Endothelial cell of umbilical vein (primary cell): ENCODE measurements at regions not wholly inside any gene's neighbourhood (a gene's known extent, or its start where the extent isn't known, plus 50 kb on each side); places are given as distances from the start of the nearest gene placed in this dataset.

Source experiments
- BruUV-seq: library from RNA; stranded (reverse); fragments of 400-500 nt; replicated peaks from 2 replicates; lab custom pipeline; 2021; lab: Mats Ljungman, UMichigan
- CTCF ChIA-PET: fragments of 300-600, 350-600 bp; sonication (Branson Sonifier 250); formaldehyde crosslinking; loops from one replicate; lab custom pipeline; 2021; ENCODE audit warnings: antibody characterized with exemption, inconsistent platforms; lab: Charles Lee
- POLR2A ChIA-PET: fragments of 300-600, 350-600 bp; sonication (Branson Sonifier 250); formaldehyde crosslinking; loops from one replicate; lab custom pipeline; 2021; ENCODE audit warnings: antibody characterized with exemption, inconsistent platforms; lab: Charles Lee
- DNase-seq: peaks from one replicate; pipeline ENCODE4 v3.0.0-alpha.2; 2011; ENCODE audit warnings: low read depth, low spot score
- FAIRE-seq: peaks from 2 replicates; lab custom pipeline; 2011; peaks lifted over from hg19 to GRCh38; lab: Jason Lieb, UNC
- H2AFZ ChIP-seq: 2 replicates; pipeline ENCODE4 v1.6.0; 2012; ENCODE audit warnings: low read depth, low read length, control low read depth, inconsistent platforms
- H3K27ac ChIP-seq: 2 replicates; pipeline ENCODE4 v1.5.1; 2011; ENCODE audit warnings: low read depth, mild to moderate bottlenecking, control low read depth, low read length, moderate library complexity; ENCODE audit not compliant: insufficient read depth
- H3K27me3 ChIP-seq, 2 experiments: 2 replicates each; pipeline versions ENCODE4 v1.6.0 to v1.6.1; 2011; ENCODE audit warnings: low read length in 2 of 2, mixed read lengths in 1 of 2; ENCODE audit not compliant: control insufficient read depth in 2 of 2, insufficient read depth in 2 of 2
- H3K36me3 ChIP-seq, 2 experiments: 2 replicates in 1 of 2; 3 replicates in 1 of 2; pipeline ENCODE4 v1.5.1; 2011; ENCODE audit warnings: low read length in 2 of 2, mild to moderate bottlenecking in 1 of 2, moderate library complexity in 1 of 2; ENCODE audit not compliant: control insufficient read depth in 2 of 2, insufficient read depth in 2 of 2; ENCODE audit errors: extremely low read depth in 1 of 2
- H3K4me1 ChIP-seq: 3 replicates; pipeline ENCODE4 v1.5.1; 2011; ENCODE audit warnings: mild to moderate bottlenecking, low read length; ENCODE audit not compliant: control insufficient read depth, insufficient read depth; ENCODE audit errors: extremely low read depth
- H3K4me2 ChIP-seq: 2 replicates; pipeline ENCODE4 v1.6.1; 2011; ENCODE audit warnings: low read length, control low read depth, mixed read lengths; ENCODE audit not compliant: insufficient read depth
- H3K4me3 ChIP-seq, 3 experiments: fragments of 200-600 bp in 1 of 3; sonication (generic), shearing (Covaris generic) in 1 of 3; replicated peaks in 1 of 3; 2 replicates each; pipeline ENCODE4 v1.5.1; 2011 to 2016; ENCODE audit warnings: control low read depth in 3 of 3, low read length in 3 of 3, mild to moderate bottlenecking in 2 of 3, inconsistent platforms in 1 of 3, low read depth in 1 of 3, moderate library complexity in 1 of 3; ENCODE audit not compliant: insufficient read depth in 1 of 3
- H3K79me2 ChIP-seq: 2 replicates; pipeline ENCODE4 v1.6.0; 2012; ENCODE audit warnings: low read length, inconsistent platforms; ENCODE audit not compliant: control insufficient read depth, insufficient read depth
- H3K9ac ChIP-seq: replicated peaks from 2 replicates; pipeline ENCODE3; 2011; ENCODE audit warnings: low read length, control low read depth; ENCODE audit not compliant: insufficient read depth; ENCODE audit errors: extremely low read depth
- H3K9me1 ChIP-seq: replicated peaks from 3 replicates; pipeline ENCODE4 v1.6.0; 2011; ENCODE audit warnings: mild to moderate bottlenecking, low read length; ENCODE audit not compliant: control insufficient read depth, insufficient read depth; ENCODE audit errors: extremely low read depth
- H3K9me3 ChIP-seq: replicated peaks from 2 replicates; pipeline ENCODE4 v1.5.1; 2012; ENCODE audit warnings: low read length, inconsistent platforms; ENCODE audit not compliant: control insufficient read depth, insufficient read depth
- H4K20me1 ChIP-seq: replicated peaks from 2 replicates; pipeline ENCODE3; 2011; ENCODE audit warnings: mild to moderate bottlenecking, low read length; ENCODE audit not compliant: control insufficient read depth, insufficient read depth; ENCODE audit errors: extremely low read depth
- EZH2 ChIP-seq: IDR thresholded peaks from 2 replicates; pipeline ENCODE4 v1.6.1; 2012; ENCODE audit warnings: borderline replicate concordance, low read depth, mild to moderate bottlenecking, moderate library complexity, low read length, inconsistent platforms; ENCODE audit not compliant: severe bottlenecking
- FOS ChIP-seq: IDR thresholded peaks from 2 replicates; pipeline ENCODE4 v1.6.1; 2011; ENCODE audit warnings: mild to moderate bottlenecking, low read length, moderate library complexity, borderline replicate concordance; ENCODE audit not compliant: insufficient read depth
- GATA2 ChIP-seq: IDR thresholded peaks from 2 replicates; pipeline ENCODE4 v1.7.0; 2011; ENCODE audit warnings: low read depth, mild to moderate bottlenecking, moderate library complexity, mixed read lengths, low read length; ENCODE audit not compliant: insufficient read length, insufficient read depth
- JUN ChIP-seq: IDR thresholded peaks from 2 replicates; pipeline ENCODE4 v1.6.1; 2011; ENCODE audit warnings: borderline replicate concordance, low read depth; ENCODE audit not compliant: insufficient read length, insufficient read depth
- MYC ChIP-seq: IDR thresholded peaks from one replicate; pipeline ENCODE4 v1.6.1; 2011; ENCODE audit warnings: mild to moderate bottlenecking, low read depth, low read length
- POLR2A ChIP-seq: IDR thresholded peaks from 2 replicates; pipeline ENCODE4 v1.6.1; 2012; ENCODE audit warnings: low read depth, mild to moderate bottlenecking, control low read depth, low read length
- POLR2AphosphoS5 ChIP-seq: IDR thresholded peaks from 2 replicates; pipeline ENCODE4 v1.6.1; 2012; ENCODE audit warnings: low read depth, mild to moderate bottlenecking, control low read depth, low read length, moderate library complexity; ENCODE audit not compliant: insufficient read depth
- dilution Hi-C: fragments of 300-500 bp; cut with MboI; formaldehyde crosslinking; loops from one replicate; pipeline ENCODE4 v1.15.0; 2019; ENCODE audit warnings: low sequenced_read_pairs; ENCODE audit not compliant: extremely low pct_ligation_motif_present
- intact Hi-C: fragments of 100-400 bp; cut with micrococcal nuclease; formaldehyde crosslinking; loops from one replicate; pipeline ENCODE4 v1.10.0; 2022
- TF ChIP-seq, protein P1 (sequence below): IDR thresholded peaks from 2 replicates; pipeline ENCODE4 v1.6.1; 2011; ENCODE audit not compliant: insufficient read depth, insufficient read length

DNA sequence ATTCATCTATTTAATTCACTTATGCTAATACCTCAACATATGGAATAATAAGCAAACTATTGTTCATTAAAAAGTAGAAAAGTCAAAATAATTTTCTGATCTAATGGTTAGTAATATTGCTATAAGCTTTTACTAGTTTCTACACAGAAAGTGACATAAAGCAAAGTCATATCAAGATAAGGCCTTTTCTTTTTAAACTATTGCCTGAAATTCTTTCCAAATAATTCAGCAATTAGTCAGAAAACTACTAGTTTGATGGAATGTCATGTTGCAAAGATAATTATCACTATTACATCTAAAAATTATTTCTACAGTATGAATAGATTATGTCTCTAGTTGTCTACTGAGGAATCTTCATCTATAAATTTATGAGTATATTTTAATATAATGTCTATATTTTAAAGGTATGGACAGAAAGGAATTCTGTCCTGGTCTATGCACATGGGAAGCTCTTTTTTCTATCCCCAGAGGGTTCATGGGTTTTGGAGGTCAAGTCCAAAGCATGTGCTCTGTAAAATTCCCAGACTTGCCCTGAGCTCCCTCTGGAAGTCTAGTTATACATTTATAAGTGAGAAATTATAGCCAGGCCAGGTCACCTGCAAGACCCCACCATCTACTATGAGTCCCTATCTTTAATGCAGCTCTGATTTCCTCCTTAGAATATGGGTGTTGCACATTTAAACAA is 84.6 kb upstream of the DPYD start:
- H2AFZ ChIP-seq = no peak overlapping the region
- TF ChIP-seq GATA2 (peak; percentile 89), MYC (no peak), FOS (peak; percentile 52), POLR2AphosphoS5 (no peak), POLR2A (no peak), JUN (no peak), EZH2 (no peak)
- no peaks in the 10 kb centered on the region for H4K20me1 ChIP-seq
- no peak overlapping the region for H3K4me3 ChIP-seq
- H3K27me3 ChIP-seq = no peaks in the 10 kb centered on the region
- ChIA-PET CTCF (interaction anchor here (0.6 to 1.7 kb wide), 8 partner anchors 9 to 1438 kb away, joined by 3 to 9 read pairs (median 4); no protein-coding TSS in a partner anchor), POLR2A (no interaction called here)
- BruUV-seq = no TSS peak
- H3K27ac ChIP-seq = peak overlapping the region; percentile 50
- FAIRE-seq (no peak), DNase-seq (peak; percentile 22)
- H3K9ac ChIP-seq = no peak overlapping the region
- no peaks in the 10 kb centered on the region for H3K79me2 ChIP-seq
- H3K4me1 ChIP-seq = peaks cover 44% of the 10 kb centered on the region
- peak overlapping the region; percentile 5 for H3K4me2 ChIP-seq
- H3K9me1 ChIP-seq = no peaks in the 10 kb centered on the region
- dilution Hi-C loops = no loop called here
- intact Hi-C loops = loop anchor here (2.0 kb wide), 1 partner anchor 19 kb away; no protein-coding TSS in a partner anchor
- H3K36me3 ChIP-seq = no peaks in the 10 kb centered on the region
- no peaks in the 10 kb centered on the region for H3K9me3 ChIP-seq

DNA sequence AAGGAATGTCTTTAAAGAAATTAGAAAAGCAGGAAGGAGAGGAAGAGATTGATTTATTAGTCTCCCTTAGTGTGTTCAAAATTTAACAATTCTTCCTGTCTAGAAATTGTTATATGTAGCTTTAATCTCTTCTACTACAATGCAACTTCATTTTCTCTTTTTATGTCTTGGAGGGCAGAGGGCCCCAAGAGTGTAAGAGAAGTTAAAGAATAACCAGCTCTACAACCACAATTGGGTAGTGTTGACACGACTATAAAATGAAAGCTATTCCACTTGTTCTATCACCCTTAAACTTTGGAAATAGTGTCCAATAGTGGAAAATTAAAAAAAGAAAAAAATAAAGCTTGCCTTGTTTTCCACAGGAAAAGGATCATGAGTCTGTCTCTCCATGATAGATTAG is 82.6 kb upstream of the DPYD start:
- no peak overlapping the region for H2AFZ ChIP-seq
- no peaks in the 10 kb centered on the region for H4K20me1 ChIP-seq
- H3K9me1 ChIP-seq = no peaks in the 10 kb centered on the region
- no peaks in the 10 kb centered on the region for H3K36me3 ChIP-seq
- H3K9me3 ChIP-seq = no peaks in the 10 kb centered on the region
- no peak overlapping the region for H3K4me3 ChIP-seq
- FAIRE-seq (no peak), DNase-seq (no peak)
- peak overlapping the region; percentile 17 for H3K4me2 ChIP-seq
- intact Hi-C loops = loop anchor here (5.0 kb wide), 1 partner anchor 464 kb away; no protein-coding TSS in a partner anchor
- H3K4me1 ChIP-seq = peaks cover 34% of the 10 kb centered on the region
- dilution Hi-C loops = no loop called here
- H3K27me3 ChIP-seq = no peaks in the 10 kb centered on the region
- no peaks in the 10 kb centered on the region for H3K79me2 ChIP-seq
- TF ChIP-seq, protein P1, sequence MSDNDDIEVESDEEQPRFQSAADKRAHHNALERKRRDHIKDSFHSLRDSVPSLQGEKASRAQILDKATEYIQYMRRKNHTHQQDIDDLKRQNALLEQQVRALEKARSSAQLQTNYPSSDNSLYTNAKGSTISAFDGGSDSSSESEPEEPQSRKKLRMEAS = no peak
- no peak overlapping the region for H3K9ac ChIP-seq
- ChIA-PET POLR2A (no interaction called here), CTCF (interaction anchor here (0.7 to 2.7 kb wide), 7 partner anchors 12 to 465 kb away, joined by 3 to 16 read pairs (median 3); no protein-coding TSS in a partner anchor)
- H3K27ac ChIP-seq = no peak overlapping the region
- no TSS peak for BruUV-seq
